ELF-1 (cell line): ENCODE measurements at regions not wholly inside any gene's neighbourhood (a gene's known extent, or its start where the extent isn't known, plus 50 kb on each side); places are given as distances from the start of the nearest gene placed in this dataset.
"Not testable (repeated sequence)": the region's sequence is repeated elsewhere in the genome, so short reads cannot be mapped to it uniquely, and the experiment has no call there.

Experiments
- DNase-seq: peaks from one replicate; pipeline ENCODE4 v3.0.0-alpha.2; 2016; ENCODE audit warnings: low read depth, low spot score

DNA sequence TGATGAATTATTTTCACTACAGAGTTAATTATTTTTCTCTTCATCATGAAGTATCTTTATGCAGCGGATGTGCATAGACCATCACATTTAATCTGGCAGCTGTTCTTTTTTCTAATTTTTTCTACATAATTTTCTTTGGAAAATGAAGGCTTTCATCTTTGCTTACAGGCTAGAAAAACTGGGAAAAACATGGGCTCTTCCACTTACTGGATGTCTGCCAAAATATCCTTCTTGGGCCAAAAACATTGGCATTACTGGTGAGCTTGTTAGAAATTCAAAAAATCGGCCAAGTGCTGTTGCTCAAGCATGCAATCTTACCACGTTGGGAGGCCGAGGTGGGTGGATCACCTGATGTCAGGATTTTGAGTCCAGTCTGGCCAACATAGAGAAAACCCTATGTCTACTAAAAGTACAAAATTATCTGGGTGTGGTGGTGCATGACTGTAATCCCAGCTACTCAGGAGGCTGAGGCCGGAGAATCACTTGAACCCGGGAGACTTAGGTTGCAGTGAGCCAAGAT lies 176.8 kb downstream of the ZNF737 start:
- no peak for DNase-seq

DNA sequence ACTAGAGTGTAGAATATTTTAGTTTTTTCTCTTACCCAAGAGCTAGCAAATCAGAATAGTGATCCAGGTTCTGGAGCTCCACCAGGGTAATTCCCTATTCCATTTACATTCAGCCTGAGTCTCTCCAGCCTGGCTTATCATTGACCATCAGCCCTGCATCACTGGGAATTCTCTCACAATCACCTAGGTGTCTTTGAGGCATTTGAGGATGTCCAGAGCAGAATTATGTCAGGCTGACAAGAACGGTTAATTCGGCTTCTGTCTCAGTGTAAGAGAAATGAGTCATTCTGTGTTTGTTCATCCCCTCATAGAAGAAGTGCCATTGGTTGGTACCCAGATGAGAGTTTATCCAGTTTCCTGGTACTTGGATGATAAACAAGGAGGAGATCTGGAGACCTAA lies 180.5 kb downstream of the ZNF737 start:
- no peak for DNase-seq

DNA sequence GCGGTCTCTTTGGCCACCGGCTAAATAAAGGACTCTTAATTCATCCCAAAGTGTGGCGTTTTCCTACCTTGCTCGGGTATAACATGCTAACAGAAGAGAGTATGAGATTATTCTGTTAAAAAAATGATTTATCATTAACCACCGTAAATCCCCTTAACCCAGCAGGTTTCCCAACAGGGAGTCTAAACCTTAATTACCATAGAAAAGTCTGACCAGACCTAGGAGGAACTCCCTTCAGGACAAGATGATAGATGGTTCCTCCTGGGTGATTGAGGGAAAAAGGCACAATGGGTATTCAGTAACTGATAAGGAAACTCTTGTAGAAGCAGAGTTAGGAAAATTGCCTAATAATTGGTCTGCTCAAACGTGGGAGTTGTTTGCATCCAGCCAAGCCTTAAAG lies 193.7 kb downstream of the ZNF737 start:
- DNase-seq, result peak; percentile 70

DNA sequence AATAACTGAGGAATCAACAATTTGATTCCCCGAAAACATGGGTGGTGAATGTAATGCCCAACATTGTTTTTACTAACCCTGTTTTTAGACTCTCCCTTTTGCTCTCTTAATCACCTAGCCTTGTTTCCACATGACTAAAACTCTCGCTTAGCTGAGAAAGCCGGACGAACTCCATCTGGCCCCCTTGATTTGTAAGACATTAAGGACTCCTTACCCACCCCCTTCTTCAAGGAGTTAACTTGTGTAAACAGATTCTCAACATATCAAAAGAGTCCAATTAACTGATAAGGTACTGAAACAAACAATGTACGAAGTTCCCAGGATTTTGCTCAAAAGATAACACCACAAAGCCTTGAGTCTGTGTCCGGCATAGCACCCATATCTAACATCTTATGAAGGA lies 194.3 kb downstream of the ZNF737 start:
- DNase-seq, result peak; percentile 67

DNA sequence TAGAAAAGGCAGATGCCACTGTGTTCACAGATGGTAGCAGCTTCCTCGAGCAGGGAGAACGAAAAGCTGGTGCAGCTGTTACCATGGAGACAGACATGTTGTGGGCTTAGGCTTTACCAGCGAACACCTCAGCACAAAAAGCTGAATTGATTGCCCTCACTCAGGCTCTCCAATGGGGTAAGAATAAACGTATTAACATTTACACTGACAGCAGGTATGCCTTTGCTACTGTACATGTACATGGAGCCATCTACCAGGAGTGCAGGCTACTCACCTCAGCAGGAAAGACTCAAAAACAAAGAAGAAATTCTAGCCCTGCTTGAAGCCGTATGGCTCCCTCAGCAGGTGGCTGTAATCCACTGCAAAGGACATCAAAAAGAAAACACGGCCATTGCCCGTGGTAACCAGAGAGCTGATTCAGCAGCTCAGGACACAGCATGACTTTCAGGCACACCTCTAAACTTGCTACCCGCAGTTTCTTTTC lies 197.7 kb downstream of the ZNF737 start:
- peak; percentile 87 for DNase-seq

DNA sequence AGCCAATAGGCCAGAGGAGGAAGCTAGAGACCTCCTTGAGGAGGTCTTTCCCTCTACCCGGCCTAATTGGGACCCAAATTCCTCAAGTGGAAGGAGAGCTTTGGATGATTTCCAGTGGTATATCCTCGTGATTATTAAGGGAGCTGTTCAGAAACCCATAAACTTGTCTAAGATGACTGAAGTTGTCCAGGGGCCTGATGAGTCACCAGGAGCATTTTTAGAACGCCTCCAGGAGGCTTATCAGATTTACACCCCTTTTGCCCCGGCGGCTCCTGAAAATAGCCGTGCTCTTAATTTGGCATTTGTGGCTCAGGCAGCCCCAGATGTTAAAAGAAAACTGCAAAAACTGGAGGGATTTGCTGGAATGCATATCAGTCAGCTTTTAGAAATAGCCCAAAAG lies 198.1 kb downstream of the ZNF486 start:
- DNase-seq, result peak; percentile 62

DNA sequence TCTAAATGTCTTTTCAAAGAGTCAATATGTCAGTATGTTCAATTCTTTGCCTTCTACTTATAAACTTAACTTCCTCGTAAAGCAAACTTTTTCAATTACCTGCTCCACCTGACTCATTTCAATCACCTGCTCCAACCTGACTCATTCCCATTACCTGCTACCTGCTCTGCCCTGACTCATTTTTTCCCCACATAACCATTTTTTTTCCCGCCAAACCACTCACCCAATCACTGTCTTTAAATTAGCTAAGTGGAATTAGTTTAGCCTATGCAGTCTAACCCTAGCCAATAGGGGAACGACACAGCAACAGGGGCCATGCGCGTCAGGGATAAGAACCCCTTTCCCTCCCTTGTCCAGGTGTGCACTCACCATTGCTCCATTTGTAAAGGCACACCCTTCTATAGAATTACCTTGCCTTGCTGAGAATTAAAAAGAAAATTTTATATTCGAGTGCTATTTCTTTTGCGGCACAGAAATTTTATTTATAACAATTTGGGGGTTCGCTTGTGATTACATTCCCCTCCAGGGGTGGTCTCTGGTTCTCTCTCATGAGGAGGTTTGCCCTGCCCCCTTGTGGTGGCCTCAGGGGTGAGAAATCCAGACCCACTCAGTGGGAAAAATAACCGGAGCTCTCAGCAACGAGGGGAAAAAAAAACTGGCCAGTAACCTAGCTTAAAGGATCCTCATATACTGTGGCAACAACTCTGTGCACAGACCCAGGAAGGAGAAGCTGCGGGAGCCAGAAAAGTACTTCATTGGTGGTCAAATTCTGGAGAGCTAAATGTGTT lies 193.1 kb downstream of the ZNF486 start:
- DNase-seq, result peak; percentile 69

DNA sequence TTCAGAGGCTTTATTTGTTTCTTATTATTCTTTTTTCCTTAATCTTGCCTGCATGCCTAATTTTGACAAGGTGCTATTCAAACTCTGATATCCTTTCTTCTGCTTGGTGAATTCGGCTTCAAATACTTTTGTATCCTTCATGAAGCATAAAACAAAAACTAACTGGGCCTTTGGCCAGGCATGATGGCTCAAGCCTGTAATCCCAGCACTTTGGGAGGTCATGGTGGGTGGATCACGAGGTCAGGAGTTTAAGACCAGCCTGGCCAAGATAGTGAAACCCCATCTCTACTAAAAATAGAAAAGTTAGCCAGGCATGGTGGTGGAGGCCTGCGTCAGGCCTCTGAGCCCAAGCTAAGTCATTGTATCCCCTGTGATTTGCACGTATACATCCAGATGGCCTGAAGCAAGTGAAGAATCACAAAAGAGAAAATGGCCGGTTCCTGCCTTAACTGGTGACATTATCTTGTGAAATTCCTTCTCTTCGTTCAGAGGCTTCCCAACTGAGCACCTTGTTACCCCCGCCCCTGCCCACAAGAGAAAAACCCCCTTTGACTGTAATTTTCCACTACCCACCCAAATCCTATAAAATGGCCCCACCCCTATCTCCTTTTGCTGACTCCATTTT lies 191.9 kb downstream of the ZNF486 start:
- DNase-seq, result peak; percentile 58

DNA sequence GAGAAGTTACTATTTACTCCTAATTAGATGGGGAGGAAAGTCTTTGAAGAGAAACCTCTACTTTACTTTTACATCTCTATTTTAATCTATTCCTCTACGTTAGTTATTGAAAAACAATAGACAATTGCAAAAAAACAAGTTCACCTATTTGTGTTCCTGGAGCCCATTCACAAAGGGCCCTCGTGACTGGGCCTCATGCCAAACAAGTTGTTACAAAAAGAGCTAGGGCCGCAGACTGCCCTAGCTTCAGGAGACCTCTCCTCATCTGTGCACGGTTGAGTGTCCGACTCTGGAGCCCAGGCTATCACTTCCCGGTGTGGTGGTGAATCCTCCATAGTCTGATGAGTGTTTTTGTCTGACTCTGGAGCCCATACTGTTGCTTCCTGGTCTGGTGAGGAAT lies 190.9 kb downstream of the ZNF486 start:
- DNase-seq, result no peak

DNA sequence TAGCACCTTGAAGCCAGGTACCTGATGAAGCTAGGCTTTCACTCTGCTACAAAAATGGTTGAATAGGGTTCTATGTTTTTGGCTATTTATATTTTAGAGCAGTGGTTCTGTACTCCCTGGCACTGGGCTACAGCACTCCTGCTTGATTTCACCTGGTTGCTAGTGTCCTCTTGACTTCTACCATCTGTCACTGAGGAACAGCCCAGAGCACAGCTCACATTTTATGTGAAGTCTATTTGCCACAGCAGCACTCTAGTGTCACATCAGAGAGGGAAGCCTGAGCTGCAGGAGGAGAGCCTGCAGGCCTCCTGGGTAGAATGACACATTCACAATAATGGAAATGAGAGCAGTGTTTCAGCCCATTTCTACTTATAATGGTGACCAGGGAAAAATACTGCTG lies 184.2 kb downstream of the ZNF486 start:
- DNase-seq, result no peak

DNA sequence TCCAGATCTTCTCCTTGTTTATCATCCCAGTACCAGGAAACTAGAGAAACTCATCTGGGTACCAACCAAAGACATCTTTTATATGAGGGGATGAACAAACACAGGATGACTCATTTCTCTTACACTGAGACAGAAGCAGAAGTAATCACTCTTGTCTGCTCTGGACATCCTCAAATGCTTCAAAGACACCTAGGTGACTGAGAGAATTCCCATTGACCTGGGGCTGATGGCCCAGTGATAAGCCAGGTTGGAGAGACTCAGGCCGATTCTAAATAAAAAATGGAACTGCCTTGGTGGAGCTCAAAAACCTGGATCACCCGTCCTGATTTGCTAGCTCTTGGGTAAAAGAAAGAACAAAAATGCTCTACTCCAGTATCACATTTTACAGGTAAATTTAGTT lies 182.2 kb downstream of the ZNF486 start:
- DNase-seq, result no peak

DNA sequence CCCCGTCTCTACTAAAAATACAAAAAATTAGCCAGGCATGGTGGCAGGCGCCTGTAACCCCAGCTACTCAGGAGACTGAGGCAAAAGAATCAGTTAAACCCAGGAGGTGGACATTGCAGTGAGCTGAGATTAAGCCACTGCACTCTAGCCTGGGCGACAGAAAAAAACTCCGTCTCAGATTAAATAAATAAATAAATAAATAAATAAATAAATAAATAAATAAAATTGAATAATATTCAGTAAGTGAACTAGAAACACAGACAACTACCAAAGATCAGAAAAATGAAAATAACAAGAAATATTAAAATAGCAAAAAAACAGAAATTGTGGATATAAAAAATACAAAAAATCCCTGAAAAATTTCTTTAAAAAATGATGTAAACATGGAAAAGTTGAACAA lies 172.4 kb downstream of the ZNF486 start:
- no peak for DNase-seq

DNA sequence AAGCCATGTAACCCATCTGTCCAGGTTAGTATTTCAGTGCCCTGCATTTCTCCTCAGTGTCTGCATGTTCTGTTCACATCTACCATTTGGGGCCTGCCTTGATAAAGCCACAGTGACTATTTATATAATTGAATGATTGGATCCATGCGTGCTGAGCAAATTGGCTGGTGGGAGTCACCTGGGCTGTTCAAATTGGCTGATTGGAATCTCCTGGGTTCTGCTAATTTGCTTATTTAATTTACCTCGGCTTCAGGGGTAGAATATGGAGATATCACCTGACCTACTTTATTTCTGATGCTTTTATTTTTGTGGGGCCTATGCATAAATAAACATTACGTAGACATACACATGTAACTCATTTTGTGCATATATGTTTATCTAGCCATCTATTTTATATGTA lies 167.7 kb downstream of the ZNF486 start:
- no peak for DNase-seq

DNA sequence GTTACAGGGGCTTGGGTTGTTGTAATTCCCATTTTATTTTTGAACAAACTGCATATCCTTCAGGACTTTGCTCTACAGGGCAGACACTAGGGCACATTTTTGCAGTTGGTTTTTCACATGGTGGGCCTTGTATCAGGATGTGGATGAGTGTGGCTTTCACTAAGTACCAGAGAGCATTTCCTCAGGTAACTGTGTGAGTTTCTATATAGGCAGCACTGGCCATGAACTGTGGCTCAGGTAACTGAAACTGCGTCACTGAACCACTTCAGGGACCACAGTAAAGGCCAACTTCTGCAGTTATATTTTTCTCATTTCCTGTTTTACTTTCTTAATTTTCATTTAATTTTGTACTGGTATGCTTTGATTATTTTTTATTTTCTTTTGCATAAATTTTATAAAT lies 166.5 kb downstream of the ZNF486 start:
- DNase-seq, result no peak

DNA sequence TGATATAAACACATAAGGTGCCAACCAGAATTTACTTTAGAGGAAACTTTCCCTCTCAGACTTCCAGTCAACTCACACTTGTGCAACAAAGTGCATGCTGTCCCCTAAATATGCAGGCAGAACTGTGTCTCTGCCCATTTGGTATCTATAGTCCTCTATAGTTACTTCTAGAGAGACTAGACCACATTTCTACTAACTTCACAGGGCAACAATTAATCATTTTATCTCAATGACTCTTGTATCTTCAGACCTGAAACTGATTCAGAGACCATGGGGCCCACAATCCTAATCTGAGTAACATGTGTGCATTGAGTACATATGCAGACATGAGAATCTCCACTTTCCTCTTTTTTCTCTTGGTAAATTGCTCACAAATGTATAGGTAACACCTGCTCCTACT lies 158.1 kb downstream of the ZNF486 start:
- DNase-seq, result no peak

DNA sequence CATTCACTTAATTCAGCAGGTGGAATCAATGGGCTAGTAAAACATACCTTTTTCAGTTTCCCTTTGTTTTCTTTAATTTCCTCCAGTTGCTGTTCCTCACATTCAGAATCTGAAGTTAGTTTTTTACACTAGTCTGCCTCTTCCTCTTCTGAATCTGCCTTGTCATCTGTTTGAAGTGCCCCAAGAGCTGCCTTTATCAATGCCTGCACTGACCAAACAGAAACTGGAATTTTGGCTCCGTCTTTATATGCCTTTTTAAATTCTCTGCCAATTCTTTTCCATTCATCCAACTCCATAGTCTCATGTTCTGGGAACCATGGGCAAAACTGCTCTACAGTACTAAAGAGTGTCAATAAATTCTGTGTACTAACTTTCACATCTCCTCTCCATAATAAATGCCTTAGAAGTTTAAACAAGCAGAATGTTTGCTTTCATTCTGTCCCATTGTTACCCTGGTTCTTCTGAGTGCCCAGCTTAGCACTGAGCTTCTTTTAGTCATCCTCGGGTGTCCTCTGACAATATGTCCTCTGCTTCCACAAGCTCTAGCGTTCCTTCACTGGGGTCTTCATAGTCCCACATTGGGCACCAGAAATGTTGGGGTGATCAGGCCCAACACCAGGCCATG lies 154.2 kb downstream of the ZNF486 start:
- DNase-seq, result no peak

DNA sequence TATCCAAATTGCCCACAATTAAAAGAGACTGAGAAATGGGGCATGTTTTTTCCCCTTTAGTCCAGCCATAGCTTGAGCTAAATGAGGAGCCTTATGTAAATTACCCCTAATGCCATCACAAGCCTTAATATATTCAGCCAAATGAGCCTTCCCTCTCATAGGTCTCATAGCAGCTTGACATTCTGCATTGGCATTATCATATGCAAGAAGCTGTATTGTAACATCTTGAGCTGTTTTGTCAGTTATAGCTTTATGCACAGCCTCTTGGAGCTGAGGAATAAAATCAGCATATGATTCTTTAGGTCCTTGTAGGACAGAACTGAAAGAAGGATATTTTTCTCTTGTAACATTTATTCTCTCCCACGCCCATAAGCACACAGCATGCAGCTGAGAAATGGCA lies 153.2 kb downstream of the ZNF486 start:
- DNase-seq, result no peak

DNA sequence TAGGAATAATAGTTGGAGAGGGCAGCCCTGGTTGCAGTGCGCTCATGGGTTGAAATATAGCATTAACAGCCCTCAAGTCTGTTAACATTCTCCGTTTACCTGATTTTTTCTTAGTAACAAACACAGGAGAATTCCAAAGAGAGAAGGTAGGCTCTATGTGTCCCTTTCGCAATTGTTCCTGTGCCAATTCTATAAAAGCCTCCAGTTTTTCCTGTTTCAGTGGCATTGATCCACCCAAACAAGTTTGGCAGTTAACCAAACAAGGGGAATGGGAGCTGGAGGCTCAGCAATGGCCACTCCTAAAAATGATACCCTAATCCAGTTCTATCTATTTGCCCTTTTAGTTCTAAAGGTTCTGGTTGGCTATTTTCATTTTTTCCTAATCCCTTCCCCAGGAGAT lies 151.6 kb downstream of the ZNF486 start:
- no peak for DNase-seq

DNA sequence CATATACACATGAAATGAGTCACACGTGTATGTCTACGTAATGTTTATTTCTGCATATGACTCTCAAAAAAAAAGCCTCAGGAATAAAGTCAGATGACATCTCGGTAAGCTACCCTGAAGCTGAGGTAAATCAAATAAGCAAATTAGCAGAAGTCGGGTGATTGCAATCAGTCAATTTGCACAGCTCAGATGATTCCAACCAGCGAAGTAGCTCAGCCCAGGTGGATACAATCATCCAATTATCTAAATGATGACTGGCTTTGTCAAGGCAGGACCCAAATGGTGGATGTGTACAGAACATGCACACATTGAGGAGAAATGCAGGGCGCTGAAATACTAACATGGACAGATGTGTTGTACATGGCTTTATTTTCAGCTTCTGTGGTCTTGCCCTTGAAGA lies 148.5 kb downstream of the ZNF486 start:
- no peak for DNase-seq

DNA sequence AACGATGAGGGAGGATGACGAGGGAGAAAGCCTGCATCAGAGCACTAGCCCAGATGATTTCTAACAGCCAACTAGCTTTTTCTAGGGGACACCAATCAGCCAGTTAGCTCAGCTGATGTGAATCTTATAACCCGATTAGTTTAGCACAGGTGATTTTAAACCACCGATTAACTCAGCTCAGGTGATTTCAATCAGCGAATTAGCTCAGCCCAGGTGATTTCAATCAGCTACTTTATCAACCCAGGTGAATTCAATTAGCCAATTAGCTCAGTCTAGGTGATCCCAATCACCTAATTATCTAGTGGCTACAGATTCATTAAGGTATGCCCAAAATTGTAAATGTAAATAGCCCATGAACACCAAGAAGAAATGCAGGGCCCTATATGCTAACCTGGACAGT lies 146.9 kb downstream of the ZNF486 start:
- no peak for DNase-seq

DNA sequence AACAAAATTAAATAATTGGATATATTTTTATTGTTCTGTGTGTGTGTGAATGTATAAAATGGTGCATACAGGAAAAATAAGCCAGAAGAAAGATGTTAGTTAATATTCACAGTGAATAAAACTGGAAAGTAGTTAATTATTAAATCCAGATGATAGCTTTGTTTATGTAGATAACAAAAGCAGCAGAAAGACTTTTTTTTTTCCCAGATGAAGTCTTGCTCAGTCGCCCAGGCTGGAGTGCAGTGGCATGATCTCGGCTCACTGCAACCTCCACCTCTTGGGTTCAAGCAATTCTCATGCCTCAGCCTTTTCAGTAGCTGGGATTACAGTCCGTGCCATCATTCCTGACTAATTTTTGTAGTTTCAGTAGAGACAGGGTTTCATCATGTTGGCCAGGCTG lies 140.1 kb downstream of the ZNF486 start:
- no peak for DNase-seq

DNA sequence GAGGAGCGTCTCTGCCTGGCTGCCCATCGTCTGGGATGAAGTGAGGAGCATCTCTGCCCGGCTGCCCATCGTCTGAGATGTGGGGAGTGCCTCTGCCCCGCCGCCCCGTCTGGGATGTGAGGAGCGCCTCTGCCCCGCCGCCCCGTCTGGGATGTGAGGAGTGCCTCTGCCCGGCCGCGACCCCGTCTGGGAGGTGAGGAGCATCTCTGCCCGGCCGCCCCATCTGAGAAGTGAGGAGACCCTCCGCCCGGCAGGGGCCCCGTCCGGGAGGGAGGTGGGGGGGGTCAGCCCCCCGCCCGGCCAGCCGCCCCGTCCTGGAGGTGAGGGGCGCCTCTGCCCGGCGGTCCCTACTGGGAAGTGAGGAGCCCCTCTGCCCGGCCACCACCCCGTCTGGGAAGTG lies 129.3 kb downstream of the ZNF486 start:
- not testable (repeated sequence) for DNase-seq

DNA sequence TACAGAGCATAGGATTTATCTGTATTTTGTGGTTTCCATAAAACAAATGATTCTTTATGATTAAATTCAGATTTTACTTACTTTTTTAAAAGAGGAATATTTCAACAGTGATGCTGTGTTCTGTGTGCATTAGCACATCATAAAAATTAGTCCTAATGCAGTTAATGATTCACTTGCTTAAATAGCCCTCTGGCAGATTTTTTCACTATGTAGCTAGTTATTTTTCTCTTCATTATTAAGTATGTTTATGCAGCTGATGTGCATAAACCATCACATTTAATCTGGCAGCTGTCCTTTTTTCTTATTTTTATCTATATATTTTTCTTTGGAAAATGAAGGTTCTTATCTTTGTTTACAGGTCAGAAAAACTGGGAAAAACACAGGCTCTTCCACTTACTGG lies 127.2 kb downstream of the ZNF486 start:
- DNase-seq, result no peak
